ENCODE measurements at regions not wholly inside any gene's neighbourhood (a gene's known extent, or its start where the extent isn't known, plus 50 kb on each side); places are given as distances from the start of the nearest gene placed in this dataset.

DNA sequence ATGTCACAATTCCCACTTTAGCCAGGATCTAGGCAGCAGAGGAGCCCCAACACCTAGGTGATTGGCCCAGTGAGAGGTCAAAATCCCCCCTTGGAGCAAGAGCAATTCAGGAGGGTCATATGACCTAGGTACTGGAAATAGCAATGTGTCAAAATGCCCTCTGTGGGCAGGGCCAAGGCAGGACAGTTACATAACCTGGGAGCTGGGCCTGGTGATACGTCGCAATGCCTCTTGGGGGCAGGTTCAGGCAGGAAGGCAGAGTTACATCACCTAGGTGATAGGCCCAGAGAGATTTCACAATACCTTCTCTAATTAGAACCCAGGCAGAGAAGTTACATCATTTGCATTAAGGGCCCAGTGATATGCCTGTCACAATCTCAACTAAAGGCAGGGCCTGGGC lies 1906.3 kb downstream of the TP53TG3F start:
- TF ChIP-seq, protein P1, sequence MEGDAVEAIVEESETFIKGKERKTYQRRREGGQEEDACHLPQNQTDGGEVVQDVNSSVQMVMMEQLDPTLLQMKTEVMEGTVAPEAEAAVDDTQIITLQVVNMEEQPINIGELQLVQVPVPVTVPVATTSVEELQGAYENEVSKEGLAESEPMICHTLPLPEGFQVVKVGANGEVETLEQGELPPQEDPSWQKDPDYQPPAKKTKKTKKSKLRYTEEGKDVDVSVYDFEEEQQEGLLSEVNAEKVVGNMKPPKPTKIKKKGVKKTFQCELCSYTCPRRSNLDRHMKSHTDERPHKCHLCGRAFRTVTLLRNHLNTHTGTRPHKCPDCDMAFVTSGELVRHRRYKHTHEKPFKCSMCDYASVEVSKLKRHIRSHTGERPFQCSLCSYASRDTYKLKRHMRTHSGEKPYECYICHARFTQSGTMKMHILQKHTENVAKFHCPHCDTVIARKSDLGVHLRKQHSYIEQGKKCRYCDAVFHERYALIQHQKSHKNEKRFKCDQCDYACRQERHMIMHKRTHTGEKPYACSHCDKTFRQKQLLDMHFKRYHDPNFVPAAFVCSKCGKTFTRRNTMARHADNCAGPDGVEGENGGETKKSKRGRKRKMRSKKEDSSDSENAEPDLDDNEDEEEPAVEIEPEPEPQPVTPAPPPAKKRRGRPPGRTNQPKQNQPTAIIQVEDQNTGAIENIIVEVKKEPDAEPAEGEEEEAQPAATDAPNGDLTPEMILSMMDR (conservative IDR thresholded peaks at IDR 0.05): no peak
- no peak overlapping the region for H3K27ac ChIP-seq

DNA sequence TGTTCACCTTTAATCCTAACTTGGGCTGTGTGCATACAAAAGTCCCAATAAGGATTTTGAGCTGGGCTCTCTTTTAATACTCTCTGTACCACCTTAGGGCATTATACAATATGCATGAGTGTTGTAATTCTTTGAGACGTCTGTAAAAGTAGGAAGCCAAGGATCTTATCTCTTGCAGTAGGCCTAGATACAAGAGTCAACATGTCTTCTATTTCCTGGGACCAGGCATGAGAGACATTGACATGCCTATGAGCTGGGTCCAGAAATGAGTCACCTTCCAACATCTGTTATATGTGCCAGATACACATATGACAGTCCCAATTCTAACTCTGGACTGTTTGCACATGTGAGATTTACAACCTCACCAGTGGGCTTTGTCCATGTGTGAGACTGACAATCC lies 1911.2 kb downstream of the TP53TG3F start:
- TF ChIP-seq, protein P1 (conservative IDR thresholded peaks at IDR 0.05): no peak

GRCh38 chr16:35377142-35377541 lies 1917.7 kb downstream of the TP53TG3F start:
- TF ChIP-seq, protein P1 (conservative IDR thresholded peaks at IDR 0.05): no peak
- no peak overlapping the region for H3K27ac ChIP-seq

More for the DNA sequence above, 1911.2 kb downstream of the TP53TG3F start:
- H3K27ac ChIP-seq: no peak overlapping the region

GRCh38 chr16:35386619-35387018 lies 1927.2 kb downstream of the TP53TG3F start:
- TF ChIP-seq, protein P1 (conservative IDR thresholded peaks at IDR 0.05): no peak
- no peak overlapping the region for H3K27ac ChIP-seq

GRCh38 chr16:35391328-35391727 lies 1931.9 kb downstream of the TP53TG3F start:
- TF ChIP-seq, protein P1 (conservative IDR thresholded peaks at IDR 0.05): peak; percentile 58
- no peak overlapping the region for H3K27ac ChIP-seq

DNA sequence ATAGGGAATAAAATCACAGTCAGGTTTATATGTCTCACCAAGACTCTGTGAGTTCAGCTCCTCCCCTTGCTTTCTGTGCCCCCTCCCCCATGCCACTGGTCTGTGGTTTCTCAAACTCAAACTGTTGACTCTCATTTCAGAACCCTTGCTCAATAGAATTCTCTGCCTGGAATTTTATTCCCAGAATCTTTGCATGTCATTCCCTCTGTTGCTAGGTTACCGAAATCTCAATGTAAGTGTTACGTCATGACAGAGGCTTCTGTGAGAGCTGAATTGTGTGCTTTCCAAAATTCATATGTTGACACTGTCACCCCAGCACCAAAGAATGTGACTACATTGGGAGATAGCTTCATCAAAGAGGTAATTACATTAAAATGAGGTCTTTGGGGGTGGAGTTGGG lies 1938.8 kb downstream of the TP53TG3F start:
- TF ChIP-seq, protein P1 (conservative IDR thresholded peaks at IDR 0.05): no peak
- no peak overlapping the region for H3K27ac ChIP-seq

DNA sequence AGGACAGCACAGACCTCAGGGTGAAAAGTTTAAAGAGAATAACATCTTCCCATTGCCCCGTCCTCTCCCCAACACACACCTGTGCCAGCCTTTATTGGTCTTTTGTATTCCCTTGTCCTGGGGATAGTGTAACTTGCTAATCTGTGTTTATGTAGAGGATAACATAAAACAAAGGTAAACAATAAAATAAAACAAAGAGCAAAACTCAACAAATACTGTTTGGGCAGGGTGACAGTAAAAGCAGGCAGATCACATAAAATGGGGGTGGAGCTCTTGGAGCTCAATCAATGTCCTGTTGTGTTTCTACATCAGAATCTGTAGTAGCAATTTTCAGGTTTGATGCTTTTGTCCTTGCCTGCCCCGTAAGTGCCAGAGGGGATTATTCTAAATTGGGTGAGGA lies 1939.7 kb downstream of the TP53TG3F start:
- TF ChIP-seq, protein P1 (conservative IDR thresholded peaks at IDR 0.05): no peak
- no peak overlapping the region for H3K27ac ChIP-seq

DNA sequence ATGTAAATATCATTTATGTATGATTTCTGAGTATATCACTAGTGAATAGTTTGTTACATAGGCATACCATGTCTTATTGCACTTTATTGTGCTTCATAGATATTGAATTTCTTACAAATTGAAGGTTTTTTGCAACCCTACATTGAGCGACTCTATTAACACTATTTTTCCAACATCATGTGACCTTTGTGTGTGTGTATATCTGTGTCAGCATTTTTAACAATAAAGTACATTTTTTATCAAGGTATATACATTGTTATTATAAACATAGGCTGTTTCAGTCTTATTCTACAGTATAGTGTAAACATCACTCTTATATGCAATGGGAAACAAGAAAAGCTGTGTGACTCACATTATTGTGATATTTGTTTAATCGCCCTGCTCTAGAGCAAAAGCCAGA lies 1944.9 kb downstream of the TP53TG3F start:
- TF ChIP-seq, protein P1 (conservative IDR thresholded peaks at IDR 0.05): no peak

More for the DNA sequence above, 1944.9 kb downstream of the TP53TG3F start:
- no peak overlapping the region for H3K27ac ChIP-seq

Measured in VCaP (cell line).